Gastroesophageal sphincter (tissue), 3 donors: ENCODE measurements at regions not wholly inside any gene's neighbourhood (a gene's known extent, or its start where the extent isn't known, plus 50 kb on each side); places are given as distances from the start of the nearest gene placed in this dataset.

Experiments used
- CTCF ChIP-seq, 4 experiments: fragments of 200-600 bp in 2 of 4; fragments of 450-650 bp in 2 of 4; sonication (generic) in 1 of 4; IDR thresholded peaks; one replicate each; pipeline ENCODE4 v1.5.1; 2017 to 2019; ENCODE audit warnings: antibody characterized with exemption in 4 of 4, mild to moderate bottlenecking in 2 of 4, moderate library complexity in 2 of 4
- EP300 ChIP-seq: sonication (generic); formaldehyde crosslinking; IDR thresholded peaks from one replicate; pipeline ENCODE4 v1.6.1; 2017; ENCODE audit warnings: antibody characterized with exemption, mild to moderate bottlenecking
- POLR2A ChIP-seq, 2 donors: fragments of 450-650 bp; IDR thresholded peaks; one replicate each; pipeline ENCODE4 v1.6.1; 2017; ENCODE audit warnings: antibody characterized with exemption in 2 of 2, mild to moderate bottlenecking in 2 of 2, moderate library complexity in 1 of 2

- no peak for TF ChIP-seq CTCF (IDR thresholded peaks at IDR 0.05)
- no peak for TF ChIP-seq POLR2A (IDR thresholded peaks at IDR 0.05)
- no peak for TF ChIP-seq EP300
These were observed 317.9 kb downstream of the CTTN start for GRCh38 chr11:70716216-70716615.
